ENCODE measurements at regions not wholly inside any gene's neighbourhood (a gene's known extent, or its start where the extent isn't known, plus 50 kb on each side); places are given as distances from the start of the nearest gene placed in this dataset.

DNA sequence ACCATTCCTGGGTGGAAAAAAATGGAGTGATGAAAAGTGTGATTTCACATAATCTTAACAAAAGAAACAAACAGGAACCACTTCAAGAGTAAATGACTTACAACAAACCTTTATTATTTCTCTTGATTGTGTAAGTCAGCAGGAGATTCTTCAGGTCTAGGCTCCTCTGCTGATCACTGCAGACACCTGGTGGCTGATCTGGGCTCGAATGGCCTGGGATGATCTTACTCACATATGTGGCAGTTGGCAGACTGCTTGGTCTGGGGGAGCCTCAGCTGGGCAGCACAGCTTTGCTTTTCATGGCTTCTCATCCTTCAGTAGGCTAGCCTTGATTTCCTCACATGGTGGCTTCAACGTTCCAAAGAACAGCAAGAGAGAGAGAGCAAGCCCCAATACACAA is 215.4 kb upstream of the PRICKLE1 start:
- TF ChIP-seq NFE2L1 (CRISPR knock-in tag; IDR thresholded peaks at IDR 0.05) (no peak), STAT6 (CRISPR knock-in tag; conservative IDR thresholded peaks at IDR 0.05; ENCODE audit: low read depth) (no peak), ZNF219 (CRISPR knock-in tag; IDR thresholded peaks at IDR 0.05; ENCODE audit: borderline replicate concordance) (no peak), ZNF416 (CRISPR knock-in tag; IDR thresholded peaks at IDR 0.05) (no peak), ZNF263 (CRISPR knock-in tag; IDR thresholded peaks at IDR 0.05; ENCODE audit: low read depth) (no peak), MLX (CRISPR knock-in tag; IDR thresholded peaks at IDR 0.05) (no peak), JUN (CRISPR knock-in tag; IDR thresholded peaks at IDR 0.05) (no peak), ATF2 (CRISPR knock-in tag; IDR thresholded peaks at IDR 0.05; ENCODE audit: borderline replicate concordance, low read depth) (no peak), FOXJ3 (CRISPR knock-in tag; IDR thresholded peaks at IDR 0.05; ENCODE audit: borderline replicate concordance) (no peak), NFATC4 (CRISPR knock-in tag; IDR thresholded peaks at IDR 0.05) (no peak), IRF2 (CRISPR knock-in tag; IDR thresholded peaks at IDR 0.05; ENCODE audit: borderline replicate concordance, low read depth) (no peak), PREB (CRISPR knock-in tag; IDR thresholded peaks at IDR 0.05; ENCODE audit: borderline replicate concordance) (no peak), ERG (CRISPR knock-in tag; IDR thresholded peaks at IDR 0.05) (no peak)
- TF ChIP-seq, protein P1, sequence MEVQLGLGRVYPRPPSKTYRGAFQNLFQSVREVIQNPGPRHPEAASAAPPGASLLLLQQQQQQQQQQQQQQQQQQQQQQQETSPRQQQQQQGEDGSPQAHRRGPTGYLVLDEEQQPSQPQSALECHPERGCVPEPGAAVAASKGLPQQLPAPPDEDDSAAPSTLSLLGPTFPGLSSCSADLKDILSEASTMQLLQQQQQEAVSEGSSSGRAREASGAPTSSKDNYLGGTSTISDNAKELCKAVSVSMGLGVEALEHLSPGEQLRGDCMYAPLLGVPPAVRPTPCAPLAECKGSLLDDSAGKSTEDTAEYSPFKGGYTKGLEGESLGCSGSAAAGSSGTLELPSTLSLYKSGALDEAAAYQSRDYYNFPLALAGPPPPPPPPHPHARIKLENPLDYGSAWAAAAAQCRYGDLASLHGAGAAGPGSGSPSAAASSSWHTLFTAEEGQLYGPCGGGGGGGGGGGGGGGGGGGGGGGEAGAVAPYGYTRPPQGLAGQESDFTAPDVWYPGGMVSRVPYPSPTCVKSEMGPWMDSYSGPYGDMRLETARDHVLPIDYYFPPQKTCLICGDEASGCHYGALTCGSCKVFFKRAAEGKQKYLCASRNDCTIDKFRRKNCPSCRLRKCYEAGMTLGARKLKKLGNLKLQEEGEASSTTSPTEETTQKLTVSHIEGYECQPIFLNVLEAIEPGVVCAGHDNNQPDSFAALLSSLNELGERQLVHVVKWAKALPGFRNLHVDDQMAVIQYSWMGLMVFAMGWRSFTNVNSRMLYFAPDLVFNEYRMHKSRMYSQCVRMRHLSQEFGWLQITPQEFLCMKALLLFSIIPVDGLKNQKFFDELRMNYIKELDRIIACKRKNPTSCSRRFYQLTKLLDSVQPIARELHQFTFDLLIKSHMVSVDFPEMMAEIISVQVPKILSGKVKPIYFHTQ (CRISPR knock-in tag; IDR thresholded peaks at IDR 0.05) = no peak
- TF ChIP-seq, protein P2, sequence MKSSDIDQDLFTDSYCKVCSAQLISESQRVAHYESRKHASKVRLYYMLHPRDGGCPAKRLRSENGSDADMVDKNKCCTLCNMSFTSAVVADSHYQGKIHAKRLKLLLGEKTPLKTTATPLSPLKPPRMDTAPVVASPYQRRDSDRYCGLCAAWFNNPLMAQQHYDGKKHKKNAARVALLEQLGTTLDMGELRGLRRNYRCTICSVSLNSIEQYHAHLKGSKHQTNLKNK (CRISPR knock-in tag; IDR thresholded peaks at IDR 0.05) = no peak
- Mint-ChIP-seq H3K4me3 (no peak overlapping the region), H3K27me3 (ENCODE audit: low read depth) (peaks cover 9% of the 10 kb centered on the region), H3K36me3 (no peaks in the 10 kb centered on the region), H3K9me3 (peaks cover 27% of the 10 kb centered on the region), H3K4me1 (peaks cover 54% of the 10 kb centered on the region), H3K27ac (no peak overlapping the region)
- ATAC-seq (peak; percentile 83), DNase-seq (ENCODE audit: low spot score) (no peak)
- POLR2A ChIA-PET = no interaction called here
- CTCF ChIA-PET = interaction anchor here (0.8 kb wide), 1 partner anchor 534 kb away, joined by 3 read pairs; no protein-coding TSS in a partner anchor

Data from WTC11 (cell line).